GM21447 (cell line): ENCODE measurements at regions not wholly inside any gene's neighbourhood (a gene's known extent, or its start where the extent isn't known, plus 50 kb on each side); places are given as distances from the start of the nearest gene placed in this dataset.
"Not testable (repeated sequence)": the region's sequence is repeated elsewhere in the genome, so short reads cannot be mapped to it uniquely, and the experiment has no call there.

Experiments
- ATAC-seq: cut with Tn5 transposase; IDR thresholded peaks from one replicate; pipeline ENCODE4 v1.9.1; 2021; ENCODE audit not compliant: unreplicated experiment

DNA sequence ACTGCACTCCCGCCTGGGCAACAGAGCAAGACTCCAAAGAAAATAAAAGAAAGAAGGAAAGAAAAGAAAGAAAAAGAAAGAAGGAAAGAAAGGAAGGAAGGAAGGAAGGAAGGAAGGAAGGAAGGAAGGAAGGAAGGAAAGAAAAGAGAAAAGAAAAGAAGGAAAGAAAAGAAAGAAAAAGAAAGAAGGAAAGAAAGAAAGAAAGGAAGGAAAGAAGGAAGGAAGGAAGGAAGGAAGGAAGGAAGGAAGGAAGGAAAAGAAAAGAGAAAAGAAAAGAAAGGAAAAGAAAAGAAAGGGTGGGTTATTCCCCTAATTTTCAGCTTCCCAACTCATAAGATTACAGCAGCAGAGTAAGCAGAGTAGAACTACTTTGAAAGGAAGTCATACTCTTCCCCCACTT, 64.4 kb downstream of the TMEM200C start:
- ATAC-seq, result not testable (repeated sequence)

DNA sequence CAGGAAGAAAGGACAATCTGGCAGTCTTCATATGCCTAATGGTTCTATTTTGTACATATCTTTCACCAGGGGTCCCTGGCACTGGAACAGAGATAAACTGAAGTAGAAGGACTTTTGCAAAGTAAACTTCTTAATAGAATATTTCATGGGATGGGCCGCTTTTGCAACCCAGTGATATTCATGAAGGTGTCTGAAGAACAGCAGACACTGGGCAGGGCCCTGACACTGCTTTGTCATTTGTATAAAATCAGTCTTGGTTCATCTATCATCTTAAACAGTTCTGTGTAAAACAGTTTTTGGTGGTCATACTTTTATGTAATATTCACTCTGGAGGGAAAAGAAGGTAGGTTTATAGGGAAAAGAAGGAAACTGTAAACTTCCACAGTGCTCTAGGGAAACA, 66.4 kb downstream of the TMEM200C start:
- no peak for ATAC-seq

DNA sequence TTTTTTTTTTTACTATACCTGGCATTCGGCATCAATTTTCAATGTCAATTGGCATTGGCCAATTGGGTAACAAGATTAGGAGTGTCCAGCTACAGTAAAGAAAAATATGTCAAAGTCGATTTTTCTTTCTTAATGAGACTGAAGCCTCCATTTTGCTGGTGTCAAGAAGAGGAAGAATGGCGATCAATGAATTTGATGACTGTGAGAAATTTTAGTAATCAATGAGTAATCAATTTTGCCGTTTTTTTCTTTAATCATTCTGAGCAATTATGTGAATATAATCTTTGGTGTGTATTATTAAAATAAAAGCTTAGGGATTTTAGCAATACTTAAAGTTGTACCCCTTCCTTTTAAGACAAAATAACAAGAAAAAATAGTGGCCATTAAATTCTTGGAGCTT, 69.7 kb downstream of the TMEM200C start:
- no peak for ATAC-seq

DNA sequence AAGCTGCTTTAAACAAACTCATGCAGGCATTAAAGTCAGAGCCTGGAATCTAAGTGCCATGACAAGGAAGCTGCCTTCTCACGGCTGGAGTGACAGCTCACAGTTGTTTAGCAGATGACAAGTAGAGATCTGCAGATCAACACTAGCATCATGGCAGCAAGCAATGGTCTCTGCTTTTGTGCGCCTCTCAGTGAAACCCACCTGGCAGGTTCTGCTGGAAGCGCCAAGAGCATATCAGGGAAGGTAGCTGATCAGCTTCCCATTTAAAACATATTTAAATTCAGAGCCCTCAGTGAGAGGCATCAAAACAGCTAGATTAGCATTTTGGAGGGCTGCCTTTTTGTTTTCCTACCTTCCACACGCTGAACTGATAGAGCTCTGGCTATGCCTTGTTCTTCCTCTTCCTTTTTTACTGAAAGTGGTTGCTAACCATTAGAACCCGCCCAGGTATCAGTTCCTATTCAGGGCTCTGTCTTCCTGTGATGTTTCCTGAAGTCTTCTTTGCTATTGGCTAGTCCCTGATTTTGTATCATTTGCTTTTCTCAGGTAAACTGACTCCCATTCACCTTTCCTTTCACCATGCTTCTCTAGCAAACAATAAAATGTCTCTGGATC, 70.8 kb downstream of the TMEM200C start:
- ATAC-seq, result no peak

DNA sequence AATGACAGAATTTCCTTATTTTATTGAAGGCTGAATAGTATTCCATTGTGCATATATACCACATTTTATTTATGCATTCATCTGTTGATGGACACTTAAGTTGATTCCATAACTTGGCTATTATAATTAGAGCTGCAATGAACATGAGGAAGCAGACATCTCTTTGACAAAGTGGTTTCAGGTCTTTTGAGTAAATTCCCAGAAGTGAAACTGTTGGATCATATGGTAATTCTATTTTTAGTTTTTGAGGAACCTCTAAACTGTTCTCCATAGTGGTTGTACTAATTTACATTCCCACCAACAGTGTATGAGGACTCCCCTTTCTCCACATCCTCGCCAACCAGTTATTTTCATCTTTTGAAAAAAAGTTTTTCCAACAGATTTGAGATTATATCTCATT, 77.5 kb downstream of the TMEM200C start:
- ATAC-seq, result no peak

DNA sequence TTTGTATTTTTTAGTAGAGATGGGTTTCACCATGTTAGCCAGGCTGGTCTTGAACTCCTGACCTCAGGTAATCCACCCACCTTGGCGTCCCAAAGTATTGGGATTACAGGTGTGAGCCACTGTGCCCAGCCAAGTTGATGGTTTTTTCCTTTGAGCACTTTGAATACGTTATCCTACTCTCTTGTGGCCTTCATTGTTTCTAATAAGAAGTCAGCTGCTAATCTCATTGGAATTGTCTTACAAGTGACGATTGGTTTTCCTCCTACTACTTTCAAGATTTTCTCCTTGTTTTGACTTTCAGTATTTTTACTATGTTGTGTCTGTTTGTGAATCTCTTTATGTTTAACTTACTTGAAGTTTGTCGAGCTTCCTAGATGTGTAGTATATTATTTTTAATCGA, 88.5 kb downstream of the TMEM200C start:
- ATAC-seq, result no peak

DNA sequence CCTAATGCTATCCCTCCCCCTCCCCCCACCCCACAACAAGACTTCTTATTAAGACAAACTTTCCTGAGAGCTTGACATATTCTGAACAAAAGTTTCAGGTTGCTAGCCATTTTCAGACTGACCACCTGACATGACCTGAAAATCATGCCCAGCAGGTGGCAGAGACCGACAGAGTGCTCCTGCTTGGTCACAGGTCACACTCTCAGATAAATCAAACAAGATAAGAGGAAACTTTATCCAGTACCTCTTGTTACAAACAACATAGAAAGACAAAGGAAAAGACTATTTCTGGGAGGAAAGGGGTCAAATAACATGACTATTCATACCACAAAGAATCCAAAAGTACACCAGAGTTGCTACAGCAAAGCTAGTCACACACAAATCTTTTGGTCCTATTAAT, 107.4 kb downstream of the TMEM200C start:
- no peak for ATAC-seq

DNA sequence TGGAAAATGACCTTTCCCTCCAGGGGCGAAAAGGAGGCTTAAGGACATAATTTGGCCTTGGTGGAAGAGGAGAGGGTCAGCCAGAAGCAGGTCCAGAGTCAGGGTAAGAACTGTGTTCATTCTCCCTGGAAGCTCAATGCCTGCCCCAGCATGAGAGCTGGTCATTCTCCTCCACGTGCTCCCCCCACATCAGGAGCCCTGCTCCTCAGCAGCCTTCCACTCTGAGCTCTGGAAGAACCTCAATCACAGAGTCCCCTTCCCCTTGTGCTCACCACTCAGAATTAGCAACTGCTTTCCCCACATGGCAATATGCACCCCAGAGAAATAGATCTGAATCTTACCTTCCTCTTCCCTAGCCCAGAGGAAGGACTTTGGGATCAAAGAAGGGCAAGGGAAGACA, 115.4 kb downstream of the TMEM200C start:
- no peak for ATAC-seq

DNA sequence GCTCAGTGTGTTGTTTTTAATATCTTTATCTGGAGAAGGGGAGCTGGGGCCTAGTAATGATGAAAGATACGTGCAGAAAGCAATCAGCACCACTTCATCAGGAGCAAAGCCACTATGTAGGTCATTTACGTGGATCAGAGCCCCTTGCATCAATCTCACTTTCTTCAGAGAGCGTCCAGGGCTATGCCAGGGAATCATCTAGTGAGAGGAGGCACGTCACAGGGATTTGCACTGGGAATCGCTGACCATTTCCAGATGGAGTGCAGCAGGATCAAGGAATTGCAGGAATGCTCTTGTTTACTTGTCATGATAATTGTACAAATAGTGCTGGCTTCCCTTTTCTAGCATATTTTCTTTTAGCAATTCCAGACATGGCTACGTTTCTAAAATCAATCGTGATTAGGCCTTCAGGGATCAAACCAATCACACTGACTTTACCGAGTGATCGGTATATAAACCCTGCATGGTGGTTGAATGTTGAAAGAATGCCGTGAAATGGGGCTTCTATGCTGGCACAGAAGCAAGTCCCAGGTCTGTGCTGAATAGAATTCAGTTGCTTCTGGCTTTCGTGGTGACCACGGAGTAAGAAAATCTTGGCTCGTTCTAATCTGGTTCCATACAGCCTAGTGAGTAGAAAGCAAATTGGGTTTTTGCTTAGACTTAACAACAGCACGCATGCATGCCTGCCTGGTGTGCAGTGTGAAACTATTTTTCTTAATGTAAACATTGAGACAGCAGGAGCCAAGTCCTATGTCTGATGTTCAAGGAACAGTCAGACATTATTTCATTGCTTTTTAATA, 122.8 kb downstream of the TMEM200C start:
- no peak for ATAC-seq

DNA sequence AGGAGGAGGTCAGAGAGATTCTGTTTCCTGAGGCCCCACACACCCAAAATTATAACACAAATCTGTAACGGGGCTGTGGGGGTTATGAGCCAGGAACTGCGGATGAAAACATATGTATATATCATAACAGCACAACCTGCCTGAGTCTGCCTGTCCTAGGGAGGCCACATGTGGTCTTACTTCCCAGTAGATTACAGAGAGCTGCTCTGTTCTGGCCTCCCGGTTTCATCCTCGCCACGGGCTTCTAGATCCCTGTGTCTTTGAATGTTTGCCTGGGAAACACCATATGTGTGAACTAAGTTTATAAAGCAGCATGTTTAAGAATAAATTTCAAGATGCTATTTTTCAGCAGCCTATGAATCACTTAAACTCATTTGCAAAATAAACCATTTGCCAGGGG, 124.0 kb downstream of the TMEM200C start:
- no peak for ATAC-seq

DNA sequence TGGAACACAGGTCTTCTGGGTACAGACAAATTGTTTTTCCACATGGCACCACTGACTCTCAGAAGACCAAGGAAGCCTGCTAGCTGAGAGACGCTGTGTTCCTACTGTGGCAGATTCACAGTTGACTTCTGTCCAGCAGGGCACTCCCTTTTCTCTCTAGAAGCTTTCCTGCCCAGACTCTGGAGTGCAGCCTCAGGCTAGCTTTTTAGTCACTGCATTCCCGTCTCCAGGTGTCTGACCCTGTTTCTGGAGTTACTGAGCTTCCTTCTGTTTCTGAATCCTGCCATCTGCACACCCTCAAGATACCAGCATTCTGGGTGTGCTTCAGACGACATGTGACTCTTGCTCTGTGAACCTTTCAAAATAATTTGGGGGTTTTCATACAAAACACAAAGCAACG, 125.1 kb downstream of the TMEM200C start:
- ATAC-seq, result no peak

DNA sequence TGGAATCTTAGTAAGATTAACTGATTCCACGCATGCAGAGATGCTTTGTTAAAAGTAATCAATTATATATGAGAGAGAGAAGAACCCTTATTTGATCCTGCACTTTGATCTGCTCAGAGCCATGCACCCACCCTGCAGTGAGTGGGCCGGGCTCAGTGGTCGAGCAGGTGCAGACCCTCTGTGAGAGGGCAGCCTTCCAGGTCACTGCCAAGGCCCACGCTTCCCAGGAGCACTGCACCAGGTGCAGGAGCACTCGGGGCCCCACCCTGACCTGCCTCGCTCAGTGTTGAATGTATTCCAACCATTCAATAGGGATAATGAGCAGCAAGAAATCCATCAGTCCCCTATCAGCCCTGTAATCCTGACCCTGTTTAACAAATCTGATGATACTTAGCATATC, 126.9 kb downstream of the TMEM200C start:
- no peak for ATAC-seq

DNA sequence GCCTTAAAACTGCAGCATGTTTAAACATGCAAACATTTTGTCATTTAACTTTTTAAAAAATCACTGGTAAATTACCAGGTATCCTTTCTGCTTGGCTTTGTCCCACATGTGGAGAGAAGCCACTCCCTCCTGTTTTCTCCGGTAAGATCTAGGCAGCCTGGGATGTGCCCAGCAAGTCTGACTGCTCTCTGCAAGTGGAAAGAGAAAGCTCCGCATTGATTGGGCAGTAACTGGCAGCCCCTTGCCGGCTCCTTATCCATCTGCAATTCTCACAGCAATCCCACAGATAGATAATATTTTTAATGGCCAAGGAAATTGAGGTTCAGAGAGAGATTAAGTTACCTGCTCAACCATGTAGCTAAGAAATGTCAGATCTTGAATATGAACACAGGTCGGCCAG, 136.1 kb downstream of the TMEM200C start:
- ATAC-seq, result no peak

DNA sequence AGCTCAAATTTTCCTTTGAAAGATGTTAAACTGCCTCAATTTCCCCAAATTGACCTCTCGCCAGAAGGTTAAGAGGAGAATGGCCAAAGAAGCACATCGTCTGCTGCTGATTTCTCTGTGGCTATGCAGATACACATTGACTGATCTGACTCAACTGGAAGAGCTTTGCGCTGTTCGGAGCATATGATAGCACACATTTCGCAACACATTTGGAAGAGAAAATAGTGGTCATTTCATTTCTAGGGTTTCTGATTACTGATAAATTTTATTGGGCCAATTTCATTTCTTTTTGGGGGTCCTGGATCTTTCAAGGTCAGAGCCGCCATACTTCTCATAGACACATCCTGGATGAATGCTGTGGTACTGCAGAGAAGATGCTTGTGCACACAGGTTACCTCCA, 138.5 kb downstream of the TMEM200C start:
- ATAC-seq, result no peak

DNA sequence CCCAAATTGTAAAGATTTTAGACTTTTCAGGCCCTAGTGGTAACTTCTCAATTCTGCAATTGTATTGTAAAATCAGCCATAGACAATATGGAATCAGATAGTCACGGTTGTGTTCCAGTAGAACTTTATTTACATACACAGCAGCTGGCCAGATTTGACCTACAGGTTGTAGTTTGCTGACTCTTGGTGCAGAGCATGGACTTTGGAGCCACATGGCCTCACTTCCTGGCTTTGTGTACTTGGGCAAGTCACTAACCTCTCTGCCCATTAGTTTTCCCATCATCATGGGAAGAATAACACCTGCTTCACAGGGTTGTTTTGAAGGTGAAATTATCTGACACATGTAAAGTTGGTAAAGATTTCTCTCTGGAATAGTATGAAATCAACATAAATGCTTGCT, 147.6 kb downstream of the TMEM200C start:
- no peak for ATAC-seq

DNA sequence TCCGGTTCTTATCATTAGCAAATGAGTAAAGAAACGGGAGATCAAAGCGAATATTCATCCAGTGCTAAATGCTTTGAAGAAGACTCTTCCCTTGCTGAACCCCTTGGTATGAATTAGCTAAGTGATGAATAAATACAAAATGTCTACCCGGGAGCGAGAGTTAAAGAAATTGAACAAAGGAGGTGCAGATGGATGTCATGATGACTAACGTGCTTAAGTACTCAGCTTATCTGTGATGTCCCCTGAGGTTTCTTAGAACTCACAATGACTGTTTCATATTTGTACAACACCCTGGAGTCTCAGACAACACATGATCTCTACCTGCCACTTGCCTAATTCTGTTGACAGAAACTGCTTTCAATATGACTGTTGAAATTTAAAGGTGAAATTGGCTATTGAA, 148.5 kb downstream of the TMEM200C start:
- peak; percentile 65 for ATAC-seq

DNA sequence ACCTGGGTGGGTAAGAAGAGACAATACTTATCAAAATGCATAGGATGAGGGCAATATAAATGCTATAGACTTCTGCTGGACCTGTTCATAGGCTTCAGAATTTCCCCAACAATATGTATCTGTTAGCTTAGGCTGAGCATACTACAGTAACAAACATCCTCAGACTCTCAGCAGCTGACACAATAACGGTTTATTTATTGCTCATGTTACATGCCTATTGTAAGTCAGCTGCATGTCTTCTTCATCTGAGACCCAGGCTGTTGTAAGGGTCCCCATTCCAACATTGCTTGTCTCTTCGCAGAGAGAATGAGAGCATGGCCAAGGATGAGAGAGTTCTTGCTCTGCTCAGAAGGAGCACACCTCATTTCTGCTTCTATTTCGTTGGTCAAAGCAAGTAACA, 150.7 kb downstream of the TMEM200C start:
- no peak for ATAC-seq

DNA sequence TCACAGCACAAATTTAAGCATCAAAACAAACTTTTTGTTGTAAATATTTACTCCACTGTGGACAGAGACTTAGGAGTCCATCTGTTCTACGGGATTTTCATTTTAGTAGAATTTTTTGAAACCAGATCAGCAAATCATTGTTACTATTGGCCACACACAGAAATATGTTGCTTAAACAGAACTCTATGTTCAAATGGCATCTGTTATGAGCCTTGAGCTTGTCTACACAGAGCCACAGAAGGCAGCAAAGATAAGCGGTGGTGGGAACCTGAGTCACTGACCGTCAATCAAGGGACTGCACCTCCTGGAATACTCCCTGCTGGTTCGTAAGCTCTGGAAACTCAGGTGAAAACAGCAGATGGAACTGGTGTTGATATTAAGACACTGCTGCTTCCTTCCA, 156.8 kb downstream of the TMEM200C start:
- no peak for ATAC-seq

DNA sequence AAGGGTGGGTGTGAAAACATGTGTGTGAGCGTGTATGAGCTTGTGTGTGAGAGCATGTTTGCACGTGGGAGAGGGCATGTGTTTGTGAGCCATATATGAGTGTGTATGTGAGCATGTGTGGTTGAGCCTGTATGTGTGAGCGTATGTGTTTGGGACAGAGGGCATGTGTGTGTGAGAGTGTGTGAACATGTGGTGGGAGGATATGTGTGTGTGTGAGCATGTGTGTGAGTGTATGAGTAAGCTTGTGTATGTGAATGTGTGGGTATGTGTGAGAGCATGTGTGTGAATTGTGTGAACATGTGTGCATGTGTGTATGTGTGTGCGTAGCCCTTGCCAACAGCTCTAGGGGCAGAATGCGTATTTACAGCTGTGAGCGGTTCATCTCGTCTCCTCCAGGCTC, 163.0 kb downstream of the TMEM200C start:
- ATAC-seq, result no peak

DNA sequence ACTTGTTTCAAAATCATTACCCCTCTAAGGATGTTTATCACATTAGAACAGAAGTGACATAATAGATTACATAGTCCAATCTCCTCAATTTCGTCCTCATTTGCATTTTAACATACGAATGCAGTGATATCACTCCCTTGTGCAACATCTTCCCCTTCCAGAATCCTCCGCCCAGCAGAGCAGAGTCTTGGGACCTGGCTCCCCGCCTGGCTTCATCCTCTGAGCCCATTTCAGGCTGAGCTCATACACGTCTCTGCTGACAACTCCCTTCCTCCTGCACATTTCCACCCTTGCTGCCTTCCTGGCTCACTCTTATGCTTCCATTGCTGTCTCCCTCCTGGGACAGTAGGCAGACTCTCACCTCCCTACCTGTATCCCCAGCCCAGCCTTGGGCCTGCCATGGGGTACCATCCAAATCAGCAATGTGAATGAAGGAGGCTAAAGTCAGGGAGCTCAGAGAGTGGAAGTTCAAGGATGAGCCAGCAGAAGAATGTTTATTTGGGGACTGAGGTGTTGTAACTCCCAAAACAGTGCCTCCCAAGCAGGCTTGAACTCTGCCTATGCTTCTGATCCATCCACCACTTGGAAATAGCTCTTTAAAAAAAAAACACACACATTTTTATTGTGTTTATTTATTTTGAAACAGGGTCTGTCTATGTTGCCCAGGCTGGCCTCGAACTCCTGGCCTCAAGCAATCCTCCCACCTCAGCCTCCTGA, 165.2 kb downstream of the TMEM200C start:
- ATAC-seq, result no peak

DNA sequence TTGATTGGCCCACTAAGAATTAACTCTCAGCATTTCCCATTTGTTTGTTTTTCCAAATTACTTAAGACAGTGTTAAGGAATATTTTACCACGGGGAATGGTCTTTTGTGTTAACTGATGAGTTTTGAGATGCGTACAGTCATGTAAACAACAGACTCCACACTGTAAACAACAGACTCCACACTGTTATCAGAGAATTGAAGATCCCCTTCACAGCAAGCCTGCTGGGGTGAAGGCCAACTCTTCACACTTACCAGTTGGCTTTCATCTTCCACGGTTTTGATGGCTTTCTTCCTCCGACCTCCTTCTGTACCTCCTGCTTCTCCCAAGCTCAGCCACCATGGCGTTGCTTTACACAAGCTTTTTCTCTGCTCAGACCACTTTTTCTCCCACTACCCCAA, 166.8 kb downstream of the TMEM200C start:
- ATAC-seq, result no peak

DNA sequence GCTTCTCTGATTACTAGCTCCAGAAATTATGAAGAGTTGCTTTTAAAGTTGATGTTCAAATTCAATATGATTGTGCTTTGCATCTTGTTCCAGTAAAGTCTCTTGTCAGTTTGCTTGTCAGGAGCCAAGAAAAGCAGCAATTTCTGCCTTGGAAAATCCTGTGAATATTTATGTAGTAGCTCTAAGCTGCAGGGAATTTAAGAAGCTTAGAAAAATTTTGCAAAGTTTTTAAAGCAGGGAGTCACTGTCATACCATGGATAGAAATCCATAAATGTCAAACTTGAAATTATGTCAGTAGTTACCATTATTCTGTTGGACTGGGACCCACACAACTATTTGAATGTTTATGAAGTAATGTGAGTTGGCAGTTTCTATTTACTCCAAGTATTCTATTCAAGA, 169.3 kb downstream of the TMEM200C start:
- no peak for ATAC-seq
